ENCODE measurements at regions not wholly inside any gene's neighbourhood (a gene's known extent, or its start where the extent isn't known, plus 50 kb on each side); places are given as distances from the start of the nearest gene placed in this dataset.

- WGBS (ENCODE audit: insufficient coverage): no CpG with 5 or more reads among the region's 4 CpGs
- Histone ChIP-seq H2AFZ (ENCODE audit: insufficient read depth, low read depth, low read length, poor library complexity, severe bottlenecking) (no peak overlapping the region), H3K4me1 (ENCODE audit: control insufficient read depth in 2 of 2, insufficient read depth in 2 of 2, low read length in 2 of 2) (peaks cover 0 to 5% of the 10 kb centered on the region in 2 donors), H3K9ac (ENCODE audit: low read length) (no peak overlapping the region), H3K36me3 (replicated peaks in 1 of 2; ENCODE audit: control extremely low read depth in 1 of 2, control insufficient read depth in 1 of 2, extremely low read depth in 1 of 2, insufficient read depth in 2 of 2, low read length in 1 of 2) (no peaks in the 10 kb centered on the region), H3K4me2 (replicated peaks; ENCODE audit: low read depth, low read length, poor library complexity, severe bottlenecking) (no peak overlapping the region), H3K79me2 (ENCODE audit: control insufficient read depth, insufficient read depth, low read length) (no peaks in the 10 kb centered on the region), H3K27me3 (replicated peaks in 1 of 4; ENCODE audit: control extremely low read depth in 1 of 4, control insufficient read depth in 3 of 4, insufficient read depth in 4 of 4, low read length in 3 of 4) (peaks cover 0 to 3% (median 0%) of the 10 kb centered on the region in 4 experiments), H3K27ac (ENCODE audit: low read length in 2 of 2) (no peak overlapping the region), H3K9me3 (ENCODE audit: control extremely low read depth in 1 of 3, control insufficient read depth in 2 of 3, insufficient read depth in 1 of 3, low read length in 2 of 3) (no peaks in the 10 kb centered on the region), H4K20me1 (ENCODE audit: control insufficient read depth, insufficient read depth, low read length, poor library complexity, severe bottlenecking) (no peaks in the 10 kb centered on the region), H3K4me3 (ENCODE audit: control extremely low read depth in 1 of 5, extremely low read depth in 1 of 5, insufficient read depth in 1 of 5, low read depth in 2 of 5, low read length in 4 of 5) (no peak overlapping the region)
- POLR2A ChIA-PET: no interaction called here
- DNase-seq (peak; percentile 22), ATAC-seq (ENCODE audit: low read depth) (peak; percentile 43)
- Mint-ChIP-seq H3K9me3 (ENCODE audit: insufficient read depth) (no peaks in the 10 kb centered on the region), H3K27ac (no peak overlapping the region), H3K4me1 (peaks cover 11% of the 10 kb centered on the region), H3K4me3 (no peak overlapping the region), H3K27me3 (no peaks in the 10 kb centered on the region)
- CTCF ChIA-PET: interaction anchor here (1.6 to 4.4 kb wide), 6 partner anchors 11 to 278 kb away, joined by 4 to 78 read pairs (median 9); no protein-coding TSS in a partner anchor
- intact Hi-C loops (cut with micrococcal nuclease): no loop called here
- TF ChIP-seq CTCF (IDR thresholded peaks at IDR 0.05): no peak
- no peak for TF ChIP-seq EZH2 (IDR thresholded peaks at IDR 0.05; ENCODE audit: borderline replicate concordance, insufficient read depth, low read depth, low read length, poor library complexity, severe bottlenecking)
Measured at GRCh38 chrX:51421972-51422597, 74.3 kb downstream of the NUDT11 start.

- H3K4me1 Mint-ChIP-seq: peaks cover 11% of the 10 kb centered on the region
- H3K4me2 ChIP-seq (replicated peaks; ENCODE audit: low read depth, low read length, poor library complexity, severe bottlenecking): no peak overlapping the region
- H3K9me3 ChIP-seq (ENCODE audit: control extremely low read depth in 1 of 3, control insufficient read depth in 2 of 3, insufficient read depth in 1 of 3, low read length in 2 of 3): no peaks in the 10 kb centered on the region
- H3K4me3 ChIP-seq (ENCODE audit: control extremely low read depth in 1 of 5, extremely low read depth in 1 of 5, insufficient read depth in 1 of 5, low read depth in 2 of 5, low read length in 4 of 5): no peak overlapping the region
- TF ChIP-seq CTCF (IDR thresholded peaks at IDR 0.05) (peak; percentile 73), EZH2 (IDR thresholded peaks at IDR 0.05; ENCODE audit: borderline replicate concordance, insufficient read depth, low read depth, low read length, poor library complexity, severe bottlenecking) (no peak)
- no peak overlapping the region for H3K9ac ChIP-seq (ENCODE audit: low read length)
- no CpG with 5 or more reads among the region's 5 CpGs for WGBS (ENCODE audit: insufficient coverage)
- no peaks in the 10 kb centered on the region for H3K36me3 ChIP-seq (replicated peaks in 1 of 2; ENCODE audit: control extremely low read depth in 1 of 2, control insufficient read depth in 1 of 2, extremely low read depth in 1 of 2, insufficient read depth in 2 of 2, low read length in 1 of 2)
- no peaks in the 10 kb centered on the region for H3K27me3 Mint-ChIP-seq
- DNase-seq: peak; percentile 61
- no peak overlapping the region for H3K27ac Mint-ChIP-seq
- no peak overlapping the region for H3K4me3 Mint-ChIP-seq
- no peaks in the 10 kb centered on the region for H3K79me2 ChIP-seq (ENCODE audit: control insufficient read depth, insufficient read depth, low read length)
- peaks cover 0 to 5% of the 10 kb centered on the region in 2 donors for H3K4me1 ChIP-seq (ENCODE audit: control insufficient read depth in 2 of 2, insufficient read depth in 2 of 2, low read length in 2 of 2)
- H3K27ac ChIP-seq (ENCODE audit: low read length in 2 of 2): no peak overlapping the region
- no peak overlapping the region for H2AFZ ChIP-seq (ENCODE audit: insufficient read depth, low read depth, low read length, poor library complexity, severe bottlenecking)
- ATAC-seq (ENCODE audit: low read depth): no peak
- CTCF ChIA-PET: interaction anchor here (0.6 to 4.4 kb wide), 13 partner anchors 9 to 277 kb away, joined by 3 to 78 read pairs (median 5); no protein-coding TSS in a partner anchor
- intact Hi-C loops (cut with micrococcal nuclease): loop anchor here (1.0 kb wide), 1 partner anchor 84 kb away; no protein-coding TSS in a partner anchor
- no peaks in the 10 kb centered on the region for H3K9me3 Mint-ChIP-seq (ENCODE audit: insufficient read depth)
- POLR2A ChIA-PET: no interaction called here
- H4K20me1 ChIP-seq (ENCODE audit: control insufficient read depth, insufficient read depth, low read length, poor library complexity, severe bottlenecking): no peaks in the 10 kb centered on the region
- H3K27me3 ChIP-seq (replicated peaks in 1 of 4; ENCODE audit: control extremely low read depth in 1 of 4, control insufficient read depth in 3 of 4, insufficient read depth in 4 of 4, low read length in 3 of 4): peaks cover 0 to 3% (median 0%) of the 10 kb centered on the region in 4 experiments
Measured at GRCh38 chrX:51420610-51421009, 75.8 kb downstream of the NUDT11 start.
